GM20000 (cell line): ENCODE measurements at regions not wholly inside any gene's neighbourhood (a gene's known extent, or its start where the extent isn't known, plus 50 kb on each side); places are given as distances from the start of the nearest gene placed in this dataset.

Experiments
- DNase-seq: peaks from one replicate; pipeline ENCODE4 v3.0.0; 2012; ENCODE audit warnings: low spot score
- TF ChIP-seq, protein P1 (sequence below): IDR thresholded peaks from 2 replicates; pipeline ENCODE4 v1.5.1; 2012; ENCODE audit warnings: mild to moderate bottlenecking, control low read depth; ENCODE audit errors: extremely low read depth, missing control alignments

DNA sequence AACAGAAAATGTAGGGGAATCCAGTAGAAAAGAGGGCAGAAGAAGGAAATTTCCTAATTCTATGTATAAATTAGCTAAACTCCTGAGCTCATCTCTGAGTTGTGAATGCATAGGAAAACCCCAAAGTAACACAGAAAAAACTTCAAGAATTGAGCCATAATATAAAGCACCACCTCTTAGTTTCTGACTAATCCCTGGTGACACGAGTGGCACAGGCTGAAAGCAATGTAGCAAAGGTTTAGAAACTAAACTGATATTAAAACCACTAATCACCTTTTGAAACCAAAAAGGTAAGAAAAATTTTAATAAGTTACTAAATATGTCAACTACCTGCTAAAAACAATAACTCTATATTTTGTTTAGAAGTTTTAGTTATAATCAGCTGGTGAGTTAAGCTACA lies 255.6 kb upstream of the NECTIN3 start:
- TF ChIP-seq, protein P1, sequence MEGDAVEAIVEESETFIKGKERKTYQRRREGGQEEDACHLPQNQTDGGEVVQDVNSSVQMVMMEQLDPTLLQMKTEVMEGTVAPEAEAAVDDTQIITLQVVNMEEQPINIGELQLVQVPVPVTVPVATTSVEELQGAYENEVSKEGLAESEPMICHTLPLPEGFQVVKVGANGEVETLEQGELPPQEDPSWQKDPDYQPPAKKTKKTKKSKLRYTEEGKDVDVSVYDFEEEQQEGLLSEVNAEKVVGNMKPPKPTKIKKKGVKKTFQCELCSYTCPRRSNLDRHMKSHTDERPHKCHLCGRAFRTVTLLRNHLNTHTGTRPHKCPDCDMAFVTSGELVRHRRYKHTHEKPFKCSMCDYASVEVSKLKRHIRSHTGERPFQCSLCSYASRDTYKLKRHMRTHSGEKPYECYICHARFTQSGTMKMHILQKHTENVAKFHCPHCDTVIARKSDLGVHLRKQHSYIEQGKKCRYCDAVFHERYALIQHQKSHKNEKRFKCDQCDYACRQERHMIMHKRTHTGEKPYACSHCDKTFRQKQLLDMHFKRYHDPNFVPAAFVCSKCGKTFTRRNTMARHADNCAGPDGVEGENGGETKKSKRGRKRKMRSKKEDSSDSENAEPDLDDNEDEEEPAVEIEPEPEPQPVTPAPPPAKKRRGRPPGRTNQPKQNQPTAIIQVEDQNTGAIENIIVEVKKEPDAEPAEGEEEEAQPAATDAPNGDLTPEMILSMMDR: no peak

DNA sequence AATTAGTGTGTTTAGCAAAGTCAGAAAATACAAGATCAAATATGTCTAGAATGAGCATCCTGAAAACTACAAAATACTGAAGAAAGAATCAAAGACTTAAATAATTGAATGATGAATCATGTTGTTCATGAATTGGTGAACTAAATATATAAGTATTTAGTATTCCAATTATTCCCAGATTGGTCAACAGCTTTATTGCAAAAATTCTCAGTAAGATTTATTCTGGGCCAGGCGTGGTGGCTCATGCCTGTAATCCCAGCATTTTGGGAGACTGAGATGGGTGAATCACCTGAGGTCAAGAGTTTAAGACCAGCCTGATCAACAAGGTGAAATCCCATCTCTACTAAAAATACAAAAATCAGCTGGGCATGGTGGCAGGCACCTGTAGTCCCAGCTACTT lies 250.0 kb upstream of the NECTIN3 start:
- TF ChIP-seq, protein P1: no peak
- DNase-seq: no peak

More for the DNA sequence above, 255.6 kb upstream of the NECTIN3 start:
- DNase-seq: no peak

DNA sequence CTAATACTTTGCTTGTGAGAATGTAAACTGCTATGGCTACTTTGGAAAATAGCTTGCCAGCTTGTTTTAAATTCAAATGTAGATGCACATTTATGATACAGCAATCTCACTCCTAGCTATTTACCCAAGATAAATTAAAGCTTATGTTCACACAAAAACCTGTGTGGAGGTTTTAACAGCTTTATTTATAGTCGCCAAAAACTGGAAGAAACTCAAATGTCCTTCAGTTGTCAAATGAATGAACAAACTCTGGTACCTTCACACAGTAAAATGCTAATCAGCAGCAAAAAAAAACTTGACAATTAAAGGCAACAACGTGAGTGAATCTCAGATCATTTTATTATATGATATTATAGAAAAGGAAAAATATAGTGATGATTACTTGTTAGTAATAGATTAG lies 248.6 kb upstream of the NECTIN3 start:
- DNase-seq: no peak
- TF ChIP-seq, protein P1: no peak

DNA sequence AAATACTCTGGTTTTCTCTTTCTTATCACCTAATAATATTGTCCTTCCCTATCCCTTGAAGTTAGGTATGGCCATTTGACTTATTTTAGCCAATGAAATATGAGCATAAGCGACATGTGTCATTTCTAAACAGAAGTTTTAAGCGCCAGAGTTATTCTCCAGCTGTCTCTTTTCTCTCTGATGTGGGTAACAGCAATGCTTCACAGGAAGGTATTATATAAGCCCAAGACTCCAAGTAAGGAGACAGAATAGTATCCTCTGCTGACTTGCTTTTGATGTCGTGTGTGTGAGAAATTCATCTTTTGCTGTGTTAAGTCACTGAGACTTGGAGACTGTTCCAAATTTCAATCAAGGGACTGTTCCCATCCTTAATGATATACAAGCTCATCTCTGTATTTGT lies 224.6 kb upstream of the NECTIN3 start:
- TF ChIP-seq, protein P1: no peak

DNA sequence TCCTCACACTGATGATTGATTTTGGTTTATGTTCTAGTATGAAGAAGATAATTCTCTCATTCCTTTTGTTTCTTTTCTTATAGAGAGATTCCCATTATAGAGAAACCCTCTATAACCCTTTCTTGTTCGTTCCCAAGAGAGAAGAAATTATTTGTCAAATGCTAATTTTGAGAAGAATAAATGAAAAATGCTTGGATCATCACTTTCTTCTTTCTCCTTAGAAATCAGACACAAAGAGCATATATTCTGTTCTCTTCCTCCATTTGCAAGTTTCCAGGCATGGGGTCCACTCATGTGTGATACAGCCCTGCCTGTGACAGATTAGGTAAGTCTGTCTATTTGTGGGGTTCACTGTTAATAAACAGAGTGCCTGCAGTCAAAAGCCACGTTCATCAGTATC lies 222.6 kb upstream of the NECTIN3 start:
- TF ChIP-seq, protein P1: no peak
- DNase-seq: no peak

More for the DNA sequence above, 224.6 kb upstream of the NECTIN3 start:
- no peak for DNase-seq

DNA sequence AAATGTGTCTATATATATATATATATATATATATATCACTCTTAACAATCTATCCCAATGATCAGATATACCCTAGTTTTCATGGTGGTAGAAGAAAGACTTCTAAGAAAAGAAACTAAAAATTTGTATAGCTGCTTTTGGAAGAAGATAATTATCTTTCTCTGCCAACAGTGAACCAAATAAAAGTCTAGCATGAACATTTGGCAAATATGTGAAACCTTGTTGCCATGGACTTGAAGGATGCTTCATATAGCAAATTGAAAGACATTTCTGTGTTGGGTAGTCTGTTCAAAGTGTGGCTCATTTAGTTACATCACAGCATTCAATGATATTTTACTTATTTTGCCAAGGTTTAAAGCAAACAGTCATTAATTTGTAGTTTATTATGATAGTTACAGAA lies 219.9 kb upstream of the NECTIN3 start:
- TF ChIP-seq, protein P1: no peak
- no peak for DNase-seq

DNA sequence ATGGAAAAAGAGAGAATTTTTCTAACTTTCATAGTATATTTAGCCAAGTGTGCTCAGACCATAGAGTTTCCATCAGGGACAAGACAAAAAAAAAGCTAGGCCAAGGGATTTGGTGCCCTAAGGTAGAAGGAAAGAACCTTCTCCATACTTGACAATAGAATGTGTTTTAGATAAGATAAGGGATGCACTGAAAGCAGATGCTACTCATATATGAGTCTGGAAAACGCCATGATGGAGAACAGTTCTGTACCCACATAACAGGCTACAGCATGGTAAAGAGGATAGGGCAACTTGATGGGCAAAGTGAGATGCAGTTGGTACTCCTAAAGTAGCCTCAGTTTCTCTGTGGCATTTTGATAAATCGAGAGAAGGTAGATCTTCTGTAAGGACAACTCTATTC lies 216.4 kb upstream of the NECTIN3 start:
- no peak for DNase-seq
- TF ChIP-seq, protein P1: no peak

DNA sequence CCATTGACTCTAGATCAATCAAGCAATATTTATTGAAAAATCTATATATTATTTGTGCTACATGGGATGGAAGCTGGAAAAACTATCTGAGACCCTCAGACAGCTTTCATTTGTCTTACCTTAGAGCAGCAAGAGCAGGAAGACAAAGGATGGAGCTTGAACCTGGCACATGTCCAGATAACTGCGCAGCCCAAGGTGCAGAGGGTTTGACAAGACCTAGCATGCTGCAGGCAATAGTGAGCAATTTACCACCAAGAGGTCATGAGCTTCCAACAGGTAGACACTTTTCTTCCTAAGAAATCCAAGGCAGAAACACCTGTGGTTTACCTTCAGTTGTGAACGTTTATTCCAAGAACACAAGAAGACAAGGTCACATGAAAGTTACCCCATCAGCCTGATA lies 214.7 kb upstream of the NECTIN3 start:
- TF ChIP-seq, protein P1: no peak
- no peak for DNase-seq
